ENCODE measurements at regions not wholly inside any gene's neighbourhood (a gene's known extent, or its start where the extent isn't known, plus 50 kb on each side); places are given as distances from the start of the nearest gene placed in this dataset.
"Not testable (repeated sequence)": the region's sequence is repeated elsewhere in the genome, so short reads cannot be mapped to it uniquely, and the experiment has no call there.

- 32% methylated on average over 2 of the region's 2 CpGs for WGBS (ENCODE audit: insufficient coverage, low coverage, low lambda C conversion rate, missing lambda C conversion rate)
- H3K27ac ChIP-seq, result no peak overlapping the region
- H3K4me3 ChIP-seq, result no peak overlapping the region
- TF ChIP-seq POLR2A (IDR thresholded peaks at IDR 0.05), result no peak
- no peak for TF ChIP-seq CTCF (IDR thresholded peaks at IDR 0.05)
- intact Hi-C loops (cut with DNase I), result no loop called here
- no peaks in the 10 kb centered on the region for H3K27me3 ChIP-seq
- DNase-seq, result no peak
- no peak for ATAC-seq
- no peaks in the 10 kb centered on the region for H3K4me1 ChIP-seq
- no peaks in the 10 kb centered on the region for H3K9me3 ChIP-seq
- H3K36me3 ChIP-seq, result no peaks in the 10 kb centered on the region
Measured at GRCh38 chr18:66013969-66014368, 263.2 kb downstream of the CDH7 start.

GRCh38 chr18:66011916-66012315, 261.1 kb downstream of the CDH7 start:
- DNase-seq (no peak), ATAC-seq (no peak)
- WGBS (ENCODE audit: insufficient coverage, low coverage, low lambda C conversion rate, missing lambda C conversion rate), result 39% methylated on average over 3 of the region's 3 CpGs
- no peaks in the 10 kb centered on the region for H3K4me1 ChIP-seq
- intact Hi-C loops (cut with DNase I), result no loop called here
- no peaks in the 10 kb centered on the region for H3K9me3 ChIP-seq
- H3K36me3 ChIP-seq, result no peaks in the 10 kb centered on the region
- H3K4me3 ChIP-seq, result no peak overlapping the region
- no peak overlapping the region for H3K27ac ChIP-seq
- H3K27me3 ChIP-seq, result no peaks in the 10 kb centered on the region
- TF ChIP-seq POLR2A (IDR thresholded peaks at IDR 0.05) (no peak), CTCF (IDR thresholded peaks at IDR 0.05) (no peak)

GRCh38 chr18:66005831-66006588, 255.2 kb downstream of the CDH7 start:
- WGBS (ENCODE audit: insufficient coverage, low coverage, low lambda C conversion rate, missing lambda C conversion rate), result 69% methylated on average over 4 of the region's 28 CpGs
- Histone ChIP-seq H3K27me3 (no peaks in the 10 kb centered on the region), H3K27ac (no peak overlapping the region), H3K9me3 (no peaks in the 10 kb centered on the region), H3K4me3 (no peak overlapping the region), H3K36me3 (no peaks in the 10 kb centered on the region), H3K4me1 (no peaks in the 10 kb centered on the region)
- no peak for TF ChIP-seq CTCF (IDR thresholded peaks at IDR 0.05)
- no peak for TF ChIP-seq POLR2A (IDR thresholded peaks at IDR 0.05)
- ATAC-seq (peak in 1 of 4 donors; percentile 34), DNase-seq (no peak)
- intact Hi-C loops (cut with DNase I), result no loop called here

GRCh38 chr18:65998971-65999700, 248.3 kb downstream of the CDH7 start:
- 73% methylated on average over 11 of the region's 11 CpGs for WGBS (ENCODE audit: insufficient coverage, low coverage, low lambda C conversion rate, missing lambda C conversion rate)
- H3K36me3 ChIP-seq; H3K4me1 ChIP-seq; intact Hi-C loops (cut with DNase I); ATAC-seq; H3K27ac ChIP-seq; H3K9me3 ChIP-seq; H3K27me3 ChIP-seq; H3K4me3 ChIP-seq; DNase-seq: not testable (repeated sequence)

GRCh38 chr18:65995206-65995605, 244.4 kb downstream of the CDH7 start:
- ATAC-seq, result no peak
- intact Hi-C loops (cut with DNase I), result no loop called here
- H3K4me3 ChIP-seq, result no peak overlapping the region
- H3K4me1 ChIP-seq, result no peaks in the 10 kb centered on the region
- TF ChIP-seq CTCF (IDR thresholded peaks at IDR 0.05) (no peak), POLR2A (IDR thresholded peaks at IDR 0.05) (no peak)
- no peaks in the 10 kb centered on the region for H3K36me3 ChIP-seq
- DNase-seq, result no peak
- no peaks in the 10 kb centered on the region for H3K27me3 ChIP-seq
- 55% methylated on average over 3 of the region's 3 CpGs for WGBS (ENCODE audit: insufficient coverage, low coverage, low lambda C conversion rate, missing lambda C conversion rate)
- H3K27ac ChIP-seq, result no peak overlapping the region
- H3K9me3 ChIP-seq, result no peaks in the 10 kb centered on the region
